Right lobe of liver (tissue), 4 donors: ENCODE measurements at regions not wholly inside any gene's neighbourhood (a gene's known extent, or its start where the extent isn't known, plus 50 kb on each side); places are given as distances from the start of the nearest gene placed in this dataset.

ENCODE experiments used
- POLR2A ChIP-seq: fragments of 450-650 bp; IDR thresholded peaks from one replicate; pipeline ENCODE4 v1.6.1; 2017; ENCODE audit warnings: antibody characterized with exemption, mild to moderate bottlenecking
- TF ChIP-seq, protein P1 (sequence below), 4 donors: fragments of 200-600 bp in 3 of 4; fragments of 450-650 bp in 1 of 4; IDR thresholded peaks; one replicate each; pipeline versions ENCODE4 v1.5.1 to v1.8.0; 2016 to 2022; ENCODE audit warnings: antibody characterized with exemption in 4 of 4, mild to moderate bottlenecking in 2 of 4
- donor health status: DM: no; HTN: no; CAD: no.
- donor health status: DM: no; HTN: no; CAD: no.
- donor health status: DM: no; HTN: yes; CAD: no.

GRCh38 chr4:36747277-36748129 lies 466.1 kb downstream of the DTHD1 start:
- TF ChIP-seq, protein P1, sequence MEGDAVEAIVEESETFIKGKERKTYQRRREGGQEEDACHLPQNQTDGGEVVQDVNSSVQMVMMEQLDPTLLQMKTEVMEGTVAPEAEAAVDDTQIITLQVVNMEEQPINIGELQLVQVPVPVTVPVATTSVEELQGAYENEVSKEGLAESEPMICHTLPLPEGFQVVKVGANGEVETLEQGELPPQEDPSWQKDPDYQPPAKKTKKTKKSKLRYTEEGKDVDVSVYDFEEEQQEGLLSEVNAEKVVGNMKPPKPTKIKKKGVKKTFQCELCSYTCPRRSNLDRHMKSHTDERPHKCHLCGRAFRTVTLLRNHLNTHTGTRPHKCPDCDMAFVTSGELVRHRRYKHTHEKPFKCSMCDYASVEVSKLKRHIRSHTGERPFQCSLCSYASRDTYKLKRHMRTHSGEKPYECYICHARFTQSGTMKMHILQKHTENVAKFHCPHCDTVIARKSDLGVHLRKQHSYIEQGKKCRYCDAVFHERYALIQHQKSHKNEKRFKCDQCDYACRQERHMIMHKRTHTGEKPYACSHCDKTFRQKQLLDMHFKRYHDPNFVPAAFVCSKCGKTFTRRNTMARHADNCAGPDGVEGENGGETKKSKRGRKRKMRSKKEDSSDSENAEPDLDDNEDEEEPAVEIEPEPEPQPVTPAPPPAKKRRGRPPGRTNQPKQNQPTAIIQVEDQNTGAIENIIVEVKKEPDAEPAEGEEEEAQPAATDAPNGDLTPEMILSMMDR (IDR thresholded peaks at IDR 0.05) = no peak
- TF ChIP-seq POLR2A = no peak
